CD8-positive, alpha-beta memory T cell (primary cell): ENCODE measurements at regions not wholly inside any gene's neighbourhood (a gene's known extent, or its start where the extent isn't known, plus 50 kb on each side); places are given as distances from the start of the nearest gene placed in this dataset.

Source experiments
- CTCF ChIA-PET: fragments of 350-600 bp; sonication (Branson Sonifier 250); formaldehyde crosslinking; loops from one replicate; lab custom pipeline; 2021; ENCODE audit warnings: antibody characterized with exemption; lab: Charles Lee
- POLR2A ChIA-PET: fragments of 350-600 bp; sonication (Branson Sonifier 250); formaldehyde crosslinking; loops from one replicate; lab custom pipeline; 2021; ENCODE audit warnings: antibody characterized with exemption; lab: Charles Lee
- DNase-seq, 5 donors: peaks; one replicate each; pipeline versions ENCODE4 v3.0.0 to v3.0.0-alpha.2; 2020 to 2022; ENCODE audit warnings: mixed read lengths in 1 of 5
- H3K27ac ChIP-seq: one replicate; pipeline ENCODE4 v1.7.0; 2013; ENCODE audit warnings: low read depth, mild to moderate bottlenecking, low read length, moderate library complexity
- H3K27me3 ChIP-seq: 2 replicates; pipeline ENCODE4 v1.7.0; 2013; ENCODE audit warnings: low read length, mild to moderate bottlenecking; ENCODE audit not compliant: insufficient read depth, poor library complexity, severe bottlenecking
- H3K36me3 ChIP-seq: 2 replicates; pipeline ENCODE4 v1.7.0; 2013; ENCODE audit warnings: mild to moderate bottlenecking, low read length, moderate library complexity; ENCODE audit not compliant: insufficient read depth
- H3K4me1 ChIP-seq: 2 replicates; pipeline ENCODE4 v1.7.0; 2013; ENCODE audit warnings: mild to moderate bottlenecking, low read length, moderate library complexity; ENCODE audit not compliant: insufficient read depth
- H3K4me3 ChIP-seq: 2 replicates; pipeline ENCODE4 v1.7.0; 2013; ENCODE audit warnings: mild to moderate bottlenecking, low read length
- H3K9me3 ChIP-seq: 2 replicates; pipeline ENCODE4 v1.7.0; 2013; ENCODE audit warnings: mild to moderate bottlenecking, low read length
- H3K27ac Mint-ChIP-seq, 8 donors: one replicate each; pipeline ENCODE4 v1.8.0; 2020 to 2021; ENCODE audit warnings: mixed read lengths in 8 of 8, mild to moderate bottlenecking in 6 of 8, inconsistent platforms in 3 of 8, moderate library complexity in 3 of 8
- H3K27me3 Mint-ChIP-seq, 2 donors: one replicate each; pipeline ENCODE4 v1.8.0; 2020 to 2021; ENCODE audit warnings: mixed read lengths in 2 of 2, mild to moderate bottlenecking in 1 of 2, moderate library complexity in 1 of 2
- H3K36me3 Mint-ChIP-seq, 3 donors: one replicate each; pipeline ENCODE4 v1.8.0; 2020 to 2021; ENCODE audit warnings: mixed read lengths in 3 of 3, inconsistent platforms in 1 of 3, mild to moderate bottlenecking in 1 of 3
- H3K4me1 Mint-ChIP-seq, 3 donors: one replicate each; pipeline ENCODE4 v1.8.0; 2020 to 2021; ENCODE audit warnings: mixed read lengths in 3 of 3, inconsistent platforms in 1 of 3, mild to moderate bottlenecking in 1 of 3
- H3K4me3 Mint-ChIP-seq, 7 donors: one replicate each; pipeline ENCODE4 v1.8.0; 2020 to 2021; ENCODE audit warnings: mixed read lengths in 7 of 7, mild to moderate bottlenecking in 6 of 7, moderate library complexity in 4 of 7, inconsistent platforms in 2 of 7
- H3K9me3 Mint-ChIP-seq, 5 donors: one replicate each; pipeline ENCODE4 v1.8.0; 2020 to 2022; ENCODE audit warnings: mixed read lengths in 5 of 5, mild to moderate bottlenecking in 3 of 5, moderate library complexity in 2 of 5, inconsistent platforms in 1 of 5

- Histone ChIP-seq H3K4me3 (no peak overlapping the region), H3K4me1 (no peaks in the 10 kb centered on the region), H3K27ac (no peak overlapping the region), H3K36me3 (no peaks in the 10 kb centered on the region), H3K9me3 (no peaks in the 10 kb centered on the region), H3K27me3 (no peaks in the 10 kb centered on the region)
- H3K36me3 Mint-ChIP-seq = no peaks in the 10 kb centered on the region
- H3K27me3 Mint-ChIP-seq = no peaks in the 10 kb centered on the region
- DNase-seq = no peak
- no peaks in the 10 kb centered on the region for H3K4me1 Mint-ChIP-seq
- H3K4me3 Mint-ChIP-seq = no peak overlapping the region
- H3K27ac Mint-ChIP-seq = no peak overlapping the region
- CTCF ChIA-PET = no interaction called here
- peaks cover 1 to 19% (median 3%) of the 10 kb centered on the region in 5 donors for H3K9me3 Mint-ChIP-seq
- POLR2A ChIA-PET = no interaction called here
Observed at GRCh38 chr13:67652887-67653286, 422.8 kb upstream of the PCDH9 start.

GRCh38 chr13:67651908-67652465, 421.9 kb upstream of the PCDH9 start:
- DNase-seq = no peak
- CTCF ChIA-PET = no interaction called here
- H3K9me3 Mint-ChIP-seq = peaks cover 0 to 14% (median 6%) of the 10 kb centered on the region in 5 donors
- H3K27me3 Mint-ChIP-seq = no peaks in the 10 kb centered on the region
- Histone ChIP-seq H3K27me3 (no peaks in the 10 kb centered on the region), H3K4me3 (no peak overlapping the region), H3K36me3 (no peaks in the 10 kb centered on the region), H3K4me1 (no peaks in the 10 kb centered on the region), H3K27ac (no peak overlapping the region), H3K9me3 (no peaks in the 10 kb centered on the region)
- no peak overlapping the region for H3K27ac Mint-ChIP-seq
- no peak overlapping the region for H3K4me3 Mint-ChIP-seq
- H3K36me3 Mint-ChIP-seq = no peaks in the 10 kb centered on the region
- no peaks in the 10 kb centered on the region for H3K4me1 Mint-ChIP-seq
- POLR2A ChIA-PET = no interaction called here

GRCh38 chr13:67650471-67650870, 420.3 kb upstream of the PCDH9 start:
- no peaks in the 10 kb centered on the region for H3K27me3 ChIP-seq
- CTCF ChIA-PET = no interaction called here
- no peak overlapping the region for H3K4me3 Mint-ChIP-seq
- no peak for DNase-seq
- H3K9me3 ChIP-seq = no peaks in the 10 kb centered on the region
- peaks cover 2 to 10% (median 6%) of the 10 kb centered on the region in 5 donors for H3K9me3 Mint-ChIP-seq
- no peak overlapping the region for H3K27ac ChIP-seq
- POLR2A ChIA-PET = no interaction called here
- no peak overlapping the region for H3K4me3 ChIP-seq
- H3K4me1 Mint-ChIP-seq = no peaks in the 10 kb centered on the region
- no peak overlapping the region for H3K27ac Mint-ChIP-seq
- no peaks in the 10 kb centered on the region for H3K36me3 Mint-ChIP-seq
- no peaks in the 10 kb centered on the region for H3K27me3 Mint-ChIP-seq
- H3K36me3 ChIP-seq = no peaks in the 10 kb centered on the region
- no peaks in the 10 kb centered on the region for H3K4me1 ChIP-seq

GRCh38 chr13:67645874-67646467, 415.8 kb upstream of the PCDH9 start:
- no peaks in the 10 kb centered on the region for H3K36me3 ChIP-seq
- Mint-ChIP-seq H3K4me1 (no peaks in the 10 kb centered on the region), H3K27me3 (no peaks in the 10 kb centered on the region), H3K9me3 (peaks cover 2 to 22% (median 15%) of the 10 kb centered on the region in 5 donors), H3K36me3 (no peaks in the 10 kb centered on the region), H3K4me3 (no peak overlapping the region), H3K27ac (no peak overlapping the region)
- H3K9me3 ChIP-seq = no peaks in the 10 kb centered on the region
- H3K4me3 ChIP-seq = no peak overlapping the region
- ChIA-PET POLR2A (no interaction called here), CTCF (no interaction called here)
- DNase-seq = no peak
- H3K4me1 ChIP-seq = no peaks in the 10 kb centered on the region
- no peak overlapping the region for H3K27ac ChIP-seq
- H3K27me3 ChIP-seq = no peaks in the 10 kb centered on the region

- Histone ChIP-seq H3K4me1 (no peaks in the 10 kb centered on the region), H3K9me3 (no peaks in the 10 kb centered on the region), H3K4me3 (no peak overlapping the region), H3K36me3 (no peaks in the 10 kb centered on the region), H3K27ac (no peak overlapping the region), H3K27me3 (no peaks in the 10 kb centered on the region)
- ChIA-PET POLR2A (no interaction called here), CTCF (no interaction called here)
- H3K27ac Mint-ChIP-seq = no peak overlapping the region
- DNase-seq = no peak
- H3K27me3 Mint-ChIP-seq = no peaks in the 10 kb centered on the region
- H3K36me3 Mint-ChIP-seq = no peaks in the 10 kb centered on the region
- peaks cover 2 to 23% (median 8%) of the 10 kb centered on the region in 5 donors for H3K9me3 Mint-ChIP-seq
- H3K4me3 Mint-ChIP-seq = no peak overlapping the region
- no peaks in the 10 kb centered on the region for H3K4me1 Mint-ChIP-seq
Observed at GRCh38 chr13:67643516-67644055, 413.4 kb upstream of the PCDH9 start.

- Mint-ChIP-seq H3K9me3 (peaks cover 4 to 29% (median 8%) of the 10 kb centered on the region in 5 donors), H3K27me3 (no peaks in the 10 kb centered on the region), H3K4me1 (no peaks in the 10 kb centered on the region), H3K36me3 (no peaks in the 10 kb centered on the region), H3K4me3 (no peak overlapping the region), H3K27ac (no peak overlapping the region)
- H3K36me3 ChIP-seq = no peaks in the 10 kb centered on the region
- no peak overlapping the region for H3K4me3 ChIP-seq
- ChIA-PET CTCF (no interaction called here), POLR2A (no interaction called here)
- H3K27ac ChIP-seq = no peak overlapping the region
- H3K27me3 ChIP-seq = no peaks in the 10 kb centered on the region
- H3K9me3 ChIP-seq = no peaks in the 10 kb centered on the region
- no peak for DNase-seq
- no peaks in the 10 kb centered on the region for H3K4me1 ChIP-seq
Observed at GRCh38 chr13:67642657-67643056, 412.5 kb upstream of the PCDH9 start.

GRCh38 chr13:67635754-67636153, 405.6 kb upstream of the PCDH9 start:
- Histone ChIP-seq H3K4me1 (no peaks in the 10 kb centered on the region), H3K27ac (no peak overlapping the region), H3K9me3 (no peaks in the 10 kb centered on the region), H3K4me3 (no peak overlapping the region), H3K36me3 (no peaks in the 10 kb centered on the region), H3K27me3 (no peaks in the 10 kb centered on the region)
- no peak overlapping the region for H3K27ac Mint-ChIP-seq
- no peaks in the 10 kb centered on the region for H3K4me1 Mint-ChIP-seq
- ChIA-PET POLR2A (no interaction called here), CTCF (no interaction called here)
- H3K36me3 Mint-ChIP-seq = no peaks in the 10 kb centered on the region
- H3K4me3 Mint-ChIP-seq = no peak overlapping the region
- H3K27me3 Mint-ChIP-seq = no peaks in the 10 kb centered on the region
- DNase-seq = no peak
- H3K9me3 Mint-ChIP-seq = peaks cover 2 to 33% (median 6%) of the 10 kb centered on the region in 5 donors

GRCh38 chr13:67632590-67632989, 402.5 kb upstream of the PCDH9 start:
- H3K9me3 ChIP-seq = no peaks in the 10 kb centered on the region
- no peak overlapping the region for H3K27ac ChIP-seq
- H3K27me3 ChIP-seq = no peaks in the 10 kb centered on the region
- ChIA-PET POLR2A (no interaction called here), CTCF (no interaction called here)
- Mint-ChIP-seq H3K27ac (no peak overlapping the region), H3K9me3 (peaks cover 0 to 29% (median 9%) of the 10 kb centered on the region in 5 donors), H3K27me3 (no peaks in the 10 kb centered on the region), H3K4me1 (no peaks in the 10 kb centered on the region), H3K4me3 (no peak overlapping the region), H3K36me3 (no peaks in the 10 kb centered on the region)
- no peaks in the 10 kb centered on the region for H3K36me3 ChIP-seq
- H3K4me1 ChIP-seq = no peaks in the 10 kb centered on the region
- no peak overlapping the region for H3K4me3 ChIP-seq
- no peak for DNase-seq
